ENCODE measurements at regions not wholly inside any gene's neighbourhood (a gene's known extent, or its start where the extent isn't known, plus 50 kb on each side); places are given as distances from the start of the nearest gene placed in this dataset.

DNA sequence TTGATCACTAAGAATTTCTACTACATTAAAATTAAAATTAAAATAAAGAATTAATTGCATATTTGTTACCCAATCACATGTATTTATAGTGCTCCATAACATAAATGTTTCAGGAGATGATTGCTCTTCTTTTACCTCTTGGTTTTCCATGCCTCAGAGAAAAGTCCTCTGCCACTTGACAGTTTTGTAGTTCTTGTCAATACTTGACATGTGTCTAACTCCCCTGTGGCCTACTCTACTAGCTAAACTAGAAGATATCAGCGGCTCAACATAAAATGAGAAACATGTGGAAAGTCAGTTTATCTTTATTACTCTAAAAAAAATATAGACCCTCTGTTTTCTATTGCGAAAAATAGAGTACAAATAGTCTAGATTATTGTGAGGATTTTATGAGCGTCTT is 650.6 kb upstream of the NUDT12 start:
- TF ChIP-seq, protein P1, sequence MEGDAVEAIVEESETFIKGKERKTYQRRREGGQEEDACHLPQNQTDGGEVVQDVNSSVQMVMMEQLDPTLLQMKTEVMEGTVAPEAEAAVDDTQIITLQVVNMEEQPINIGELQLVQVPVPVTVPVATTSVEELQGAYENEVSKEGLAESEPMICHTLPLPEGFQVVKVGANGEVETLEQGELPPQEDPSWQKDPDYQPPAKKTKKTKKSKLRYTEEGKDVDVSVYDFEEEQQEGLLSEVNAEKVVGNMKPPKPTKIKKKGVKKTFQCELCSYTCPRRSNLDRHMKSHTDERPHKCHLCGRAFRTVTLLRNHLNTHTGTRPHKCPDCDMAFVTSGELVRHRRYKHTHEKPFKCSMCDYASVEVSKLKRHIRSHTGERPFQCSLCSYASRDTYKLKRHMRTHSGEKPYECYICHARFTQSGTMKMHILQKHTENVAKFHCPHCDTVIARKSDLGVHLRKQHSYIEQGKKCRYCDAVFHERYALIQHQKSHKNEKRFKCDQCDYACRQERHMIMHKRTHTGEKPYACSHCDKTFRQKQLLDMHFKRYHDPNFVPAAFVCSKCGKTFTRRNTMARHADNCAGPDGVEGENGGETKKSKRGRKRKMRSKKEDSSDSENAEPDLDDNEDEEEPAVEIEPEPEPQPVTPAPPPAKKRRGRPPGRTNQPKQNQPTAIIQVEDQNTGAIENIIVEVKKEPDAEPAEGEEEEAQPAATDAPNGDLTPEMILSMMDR (IDR thresholded peaks at IDR 0.05; ENCODE audit: low read depth, low read length) = no peak
- TF ChIP-seq EZH2phosphoT487 (IDR thresholded peaks at IDR 0.05; ENCODE audit: low read depth) = no peak
